ENCODE measurements at regions not wholly inside any gene's neighbourhood (a gene's known extent, or its start where the extent isn't known, plus 50 kb on each side); places are given as distances from the start of the nearest gene placed in this dataset.

GRCh38 chr11:72514331-72514730 is 80.0 kb upstream of the CLPB start:
- CTCF ChIA-PET: no interaction called here

GRCh38 chr11:72513411-72513810 is 79.1 kb upstream of the CLPB start:
- Mint-ChIP-seq H3K9me3 (peaks cover 43% of the 10 kb centered on the region), H3K36me3 (peaks cover 19% of the 10 kb centered on the region), H3K4me3 (no peak overlapping the region), H3K4me1 (no peaks in the 10 kb centered on the region), H3K27me3 (ENCODE audit: low read depth) (peaks cover 21% of the 10 kb centered on the region), H3K27ac (no peak overlapping the region)
- ChIA-PET POLR2A (no interaction called here), CTCF (interaction anchor here (0.9 to 1.2 kb wide), 2 partner anchors 42 to 58 kb away, joined by 3 read pairs; no protein-coding TSS in a partner anchor)
- DNase-seq (ENCODE audit: low spot score): no peak
- ATAC-seq: no peak
- TF ChIP-seq FOXJ3 (CRISPR knock-in tag; IDR thresholded peaks at IDR 0.05; ENCODE audit: borderline replicate concordance) (no peak), USF2 (CRISPR knock-in tag; IDR thresholded peaks at IDR 0.05) (no peak), RELA (CRISPR knock-in tag; IDR thresholded peaks at IDR 0.05; ENCODE audit: borderline replicate concordance) (no peak), ZNF512 (CRISPR knock-in tag; IDR thresholded peaks at IDR 0.05; ENCODE audit: borderline replicate concordance) (no peak), ZNF671 (CRISPR knock-in tag; IDR thresholded peaks at IDR 0.05) (no peak), HMGXB4 (CRISPR knock-in tag; IDR thresholded peaks at IDR 0.05) (no peak), MAX (CRISPR knock-in tag; IDR thresholded peaks at IDR 0.05) (no peak)

More at GRCh38 chr11:72514331-72514730, 80.0 kb upstream of the CLPB start:
- POLR2A ChIA-PET: no interaction called here
- Mint-ChIP-seq H3K36me3 (peaks cover 16% of the 10 kb centered on the region), H3K27ac (no peak overlapping the region), H3K4me1 (no peaks in the 10 kb centered on the region), H3K27me3 (ENCODE audit: low read depth) (peaks cover 20% of the 10 kb centered on the region), H3K4me3 (no peak overlapping the region), H3K9me3 (peaks cover 38% of the 10 kb centered on the region)
- TF ChIP-seq ESRRA (CRISPR knock-in tag; IDR thresholded peaks at IDR 0.05; ENCODE audit: borderline replicate concordance): no peak
- no peak for TF ChIP-seq NFE2L1 (CRISPR knock-in tag; IDR thresholded peaks at IDR 0.05)
- no peak for TF ChIP-seq NR3C1 (CRISPR knock-in tag; conservative IDR thresholded peaks at IDR 0.05; ENCODE audit: low read depth)
- TF ChIP-seq MYBL2 (CRISPR knock-in tag; IDR thresholded peaks at IDR 0.05): no peak
- TF ChIP-seq SMAD3 (CRISPR knock-in tag; IDR thresholded peaks at IDR 0.05; ENCODE audit: borderline replicate concordance): no peak
- TF ChIP-seq MXD4 (CRISPR knock-in tag; IDR thresholded peaks at IDR 0.05; ENCODE audit: borderline replicate concordance): no peak
- TF ChIP-seq RORB (CRISPR knock-in tag; IDR thresholded peaks at IDR 0.05): no peak
- TF ChIP-seq ZNF317 (CRISPR knock-in tag; IDR thresholded peaks at IDR 0.05; ENCODE audit: borderline replicate concordance, low read depth): no peak
- no peak for TF ChIP-seq FOXK1 (CRISPR knock-in tag; IDR thresholded peaks at IDR 0.05)
- TF ChIP-seq ZBTB43 (CRISPR knock-in tag; IDR thresholded peaks at IDR 0.05): no peak
- no peak for TF ChIP-seq FOXP4 (CRISPR knock-in tag; IDR thresholded peaks at IDR 0.05)
- TF ChIP-seq ZNF416 (CRISPR knock-in tag; IDR thresholded peaks at IDR 0.05): no peak
- no peak for TF ChIP-seq GABPB1 (CRISPR knock-in tag; IDR thresholded peaks at IDR 0.05)
- no peak for TF ChIP-seq ZNF532 (CRISPR knock-in tag; IDR thresholded peaks at IDR 0.05; ENCODE audit: borderline replicate concordance)
- TF ChIP-seq OVOL2 (CRISPR knock-in tag; IDR thresholded peaks at IDR 0.05; ENCODE audit: borderline replicate concordance): no peak
- ATAC-seq: no peak
- DNase-seq (ENCODE audit: low spot score): no peak

All from WTC11 (cell line).